SIG-M5 (cell line): ENCODE measurements at regions not wholly inside any gene's neighbourhood (a gene's known extent, or its start where the extent isn't known, plus 50 kb on each side); places are given as distances from the start of the nearest gene placed in this dataset.
A peak's percentile ranks its signal among the peaks of the same experiment; 100 is the strongest.

Experiments
- DNase-seq: peaks from one replicate; lab custom pipeline; 2025; lab: John Stamatoyannopoulos, UW

- DNase-seq: no peak
Observed at GRCh38 chr3:72022027-72022426, 237.1 kb upstream of the PROK2 start.

- DNase-seq: no peak
Observed at GRCh38 chr3:72021531-72021930, 236.6 kb upstream of the PROK2 start.

GRCh38 chr3:72018343-72018984, 233.5 kb upstream of the PROK2 start:
- no peak for DNase-seq

- no peak for DNase-seq
Observed at GRCh38 chr3:72017935-72018334, 233.0 kb upstream of the PROK2 start.

GRCh38 chr3:72017311-72017710, 232.4 kb upstream of the PROK2 start:
- DNase-seq: no peak

- DNase-seq: no peak
Observed at GRCh38 chr3:72015463-72015862, 230.5 kb upstream of the PROK2 start.

GRCh38 chr3:72013084-72013483, 228.1 kb upstream of the PROK2 start:
- DNase-seq: no peak

- DNase-seq: no peak
Observed at GRCh38 chr3:72012363-72012762, 227.4 kb upstream of the PROK2 start.

- DNase-seq: no peak
Observed at GRCh38 chr3:72011485-72011884, 226.5 kb upstream of the PROK2 start.

GRCh38 chr3:72009851-72010443, 225.0 kb upstream of the PROK2 start:
- no peak for DNase-seq

GRCh38 chr3:72008226-72008996, 223.5 kb upstream of the PROK2 start:
- peak; percentile 6 for DNase-seq

- DNase-seq: no peak
Observed at GRCh38 chr3:72006631-72007556, 221.9 kb upstream of the PROK2 start.

- DNase-seq: no peak
Observed at GRCh38 chr3:72004749-72005292, 219.9 kb upstream of the PROK2 start.

GRCh38 chr3:72003936-72004335, 219.0 kb upstream of the PROK2 start:
- DNase-seq: no peak

- no peak for DNase-seq
Observed at GRCh38 chr3:72001758-72002157, 216.8 kb upstream of the PROK2 start.

GRCh38 chr3:71998995-71999673, 214.2 kb upstream of the PROK2 start:
- no peak for DNase-seq

GRCh38 chr3:71997066-71997653, 212.2 kb upstream of the PROK2 start:
- no peak for DNase-seq

GRCh38 chr3:71994906-71995305, 210.0 kb upstream of the PROK2 start:
- DNase-seq: no peak

- no peak for DNase-seq
Observed at GRCh38 chr3:71994203-71994602, 209.3 kb upstream of the PROK2 start.

GRCh38 chr3:71991681-71992080, 206.7 kb upstream of the PROK2 start:
- no peak for DNase-seq

- DNase-seq: no peak
Observed at GRCh38 chr3:71991046-71991445, 206.1 kb upstream of the PROK2 start.
